Mesendoderm (in vitro differentiated cells): ENCODE measurements at regions not wholly inside any gene's neighbourhood (a gene's known extent, or its start where the extent isn't known, plus 50 kb on each side); places are given as distances from the start of the nearest gene placed in this dataset.
A peak's percentile ranks its signal among the peaks of the same experiment; 100 is the strongest.

ENCODE experiments used
- DNase-seq: peaks from one replicate; pipeline ENCODE4 v3.0.0; 2013
- H2AK5ac ChIP-seq: 2 replicates; pipeline ENCODE4 v1.6.1; 2013; ENCODE audit warnings: low read length, inconsistent platforms
- H2BK120ac ChIP-seq: 2 replicates; pipeline ENCODE4 v1.6.1; 2013; ENCODE audit warnings: low read depth, mild to moderate bottlenecking, low read length, moderate library complexity, mixed read lengths
- H2BK15ac ChIP-seq: replicated peaks from 2 replicates; pipeline ENCODE4 v1.6.1; 2013; ENCODE audit warnings: low read depth, mild to moderate bottlenecking, moderate library complexity
- H2BK5ac ChIP-seq: 2 replicates; pipeline ENCODE4 v1.6.1; 2013; ENCODE audit warnings: low read length, inconsistent platforms
- H3K18ac ChIP-seq: 2 replicates; pipeline ENCODE4 v1.6.1; 2013; ENCODE audit warnings: mild to moderate bottlenecking, low read length, mixed read lengths
- H3K23ac ChIP-seq: one replicate; pipeline ENCODE4 v1.6.1; 2013; ENCODE audit warnings: low read length
- H3K27ac ChIP-seq: 2 replicates; pipeline ENCODE4 v1.5.1; 2013; ENCODE audit warnings: low read depth, mild to moderate bottlenecking, inconsistent platforms, low read length, moderate library complexity
- H3K27me3 ChIP-seq: 2 replicates; pipeline ENCODE4 v1.6.1; 2013; ENCODE audit warnings: low read length, control low read depth, mild to moderate bottlenecking, inconsistent platforms; ENCODE audit not compliant: insufficient read depth, poor library complexity
- H3K36me3 ChIP-seq: 2 replicates; pipeline ENCODE4 v1.6.1; 2013; ENCODE audit warnings: low read length, inconsistent platforms; ENCODE audit not compliant: control insufficient read depth, insufficient read depth
- H3K4ac ChIP-seq: one replicate; pipeline ENCODE4 v1.6.1; 2013; ENCODE audit warnings: low read depth, mild to moderate bottlenecking, low read length, moderate library complexity
- H3K4me1 ChIP-seq: 2 replicates; pipeline ENCODE4 v1.6.1; 2013; ENCODE audit warnings: low read depth, low read length, inconsistent platforms; ENCODE audit not compliant: control insufficient read depth
- H3K4me2 ChIP-seq: 2 replicates; pipeline ENCODE4 v1.6.1; 2013; ENCODE audit warnings: low read length
- H3K4me3 ChIP-seq: 2 replicates; pipeline ENCODE4 v1.5.1; 2013; ENCODE audit warnings: mild to moderate bottlenecking, low read length
- H3K56ac ChIP-seq: one replicate; pipeline ENCODE4 v1.6.1; 2013; ENCODE audit warnings: low read length
- H3K79me1 ChIP-seq: 2 replicates; pipeline ENCODE4 v1.6.1; 2013; ENCODE audit warnings: low read length, inconsistent platforms
- H3K79me2 ChIP-seq: 2 replicates; pipeline ENCODE4 v1.6.1; 2013; ENCODE audit warnings: mild to moderate bottlenecking, low read length; ENCODE audit not compliant: control insufficient read depth, insufficient read depth
- H3K9ac ChIP-seq: 2 replicates; pipeline ENCODE4 v1.6.1; 2013; ENCODE audit warnings: low read length, inconsistent platforms
- H4K5ac ChIP-seq: one replicate; pipeline ENCODE4 v1.6.1; 2013; ENCODE audit warnings: low read length
- H4K8ac ChIP-seq: one replicate; pipeline ENCODE4 v1.6.1; 2013; ENCODE audit warnings: low read depth, mild to moderate bottlenecking, control low read depth, low read length, moderate library complexity
- whole genome bisulfite sequencing: extraction: QIAGEN DNeasy Blood & Tissue Kit; methylation state at CpG from one replicate; pipeline ENCODE4 v1.1.7; 2013; ENCODE audit warnings: low lambda C conversion rate, missing lambda C conversion rate; ENCODE audit not compliant: insufficient coverage; ENCODE audit errors: extremely low coverage; 5-methylcytosine and 5-hydroxymethylcytosine counted together

DNA sequence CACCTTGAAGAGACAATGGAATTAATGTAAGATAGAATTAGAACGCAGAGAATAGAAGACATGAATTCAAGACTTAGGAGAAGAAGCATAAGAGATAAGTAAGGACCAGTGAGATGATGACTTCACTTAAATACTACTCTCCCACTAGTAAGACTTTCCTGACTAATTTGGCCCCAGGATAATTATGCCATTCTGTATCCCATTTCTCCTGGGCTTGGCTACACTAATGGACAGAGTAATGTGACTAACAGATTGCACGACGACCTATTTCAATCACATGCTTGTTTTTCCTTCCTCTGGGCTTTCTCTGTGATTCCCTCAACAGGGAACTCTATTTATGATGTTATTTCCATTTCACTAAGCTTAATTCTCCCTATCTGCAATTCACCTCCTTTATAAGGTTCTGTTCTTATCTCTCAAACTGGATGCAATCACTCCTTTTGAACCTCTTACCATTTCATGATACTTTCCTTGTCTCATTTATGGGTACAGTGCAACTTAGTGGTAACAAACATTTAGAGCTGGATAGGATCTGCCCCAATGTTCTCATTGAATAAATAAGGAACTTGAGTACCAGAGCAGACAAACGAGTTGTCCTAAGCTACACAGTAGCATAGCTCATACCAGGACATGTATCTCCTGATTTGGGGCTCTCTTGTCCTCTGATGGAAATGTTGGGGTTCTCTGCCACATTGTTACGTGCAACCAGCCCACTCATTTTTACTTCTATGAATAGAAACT, 102.7 kb downstream of the BTG1 start:
- DNase-seq, result no peak
- no peaks in the 10 kb centered on the region for H3K79me1 ChIP-seq
- no peak overlapping the region for H3K18ac ChIP-seq
- H3K4me2 ChIP-seq, result no peak overlapping the region
- no peak overlapping the region for H3K9ac ChIP-seq
- no peak overlapping the region for H3K23ac ChIP-seq
- no peak overlapping the region for H2BK5ac ChIP-seq
- H2BK15ac ChIP-seq, result no peak overlapping the region
- no peak overlapping the region for H3K4ac ChIP-seq
- no peaks in the 10 kb centered on the region for H3K4me1 ChIP-seq
- no peaks in the 10 kb centered on the region for H3K79me2 ChIP-seq
- H2BK120ac ChIP-seq, result no peak overlapping the region
- no CpG with 5 or more reads among the region's 5 CpGs for WGBS
- no peaks in the 10 kb centered on the region for H3K27me3 ChIP-seq
- H4K8ac ChIP-seq, result no peak overlapping the region
- H2AK5ac ChIP-seq, result no peak overlapping the region
- no peak overlapping the region for H3K27ac ChIP-seq
- H3K4me3 ChIP-seq, result no peak overlapping the region
- no peak overlapping the region for H4K5ac ChIP-seq
- H3K56ac ChIP-seq, result no peak overlapping the region
- no peaks in the 10 kb centered on the region for H3K36me3 ChIP-seq

DNA sequence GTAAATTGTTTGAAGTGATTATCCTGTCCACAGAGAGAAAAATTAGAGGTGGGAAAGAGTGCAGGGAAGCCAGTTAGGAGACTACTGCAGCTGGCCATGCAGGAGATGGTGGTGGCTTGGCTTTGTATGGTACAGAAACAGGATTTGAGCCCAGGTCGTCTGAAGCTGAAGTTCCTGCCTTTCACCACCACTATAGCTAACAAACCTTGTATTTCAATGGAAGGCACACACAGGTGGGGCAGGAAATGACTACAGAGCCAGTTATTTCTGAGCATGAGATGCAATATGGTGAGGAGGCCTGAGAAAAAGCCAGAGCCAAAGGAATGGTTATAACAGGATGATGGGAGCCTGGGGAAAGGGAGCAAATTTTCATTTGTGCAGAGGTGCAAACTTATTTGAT, 103.9 kb downstream of the BTG1 start:
- no peak overlapping the region for H3K9ac ChIP-seq
- WGBS, result no CpG with 5 or more reads among the region's 1 CpG
- H2AK5ac ChIP-seq, result no peak overlapping the region
- no peak overlapping the region for H4K5ac ChIP-seq
- H2BK5ac ChIP-seq, result no peak overlapping the region
- H2BK120ac ChIP-seq, result no peak overlapping the region
- H3K36me3 ChIP-seq, result no peaks in the 10 kb centered on the region
- H3K4me1 ChIP-seq, result no peaks in the 10 kb centered on the region
- DNase-seq, result peak; percentile 34
- no peak overlapping the region for H4K8ac ChIP-seq
- no peak overlapping the region for H3K27ac ChIP-seq
- no peak overlapping the region for H3K56ac ChIP-seq
- H3K4me3 ChIP-seq, result no peak overlapping the region
- H3K79me2 ChIP-seq, result no peaks in the 10 kb centered on the region
- no peaks in the 10 kb centered on the region for H3K79me1 ChIP-seq
- H2BK15ac ChIP-seq, result no peak overlapping the region
- H3K4me2 ChIP-seq, result no peak overlapping the region
- H3K4ac ChIP-seq, result no peak overlapping the region
- H3K23ac ChIP-seq, result no peak overlapping the region
- no peak overlapping the region for H3K18ac ChIP-seq
- no peaks in the 10 kb centered on the region for H3K27me3 ChIP-seq

DNA sequence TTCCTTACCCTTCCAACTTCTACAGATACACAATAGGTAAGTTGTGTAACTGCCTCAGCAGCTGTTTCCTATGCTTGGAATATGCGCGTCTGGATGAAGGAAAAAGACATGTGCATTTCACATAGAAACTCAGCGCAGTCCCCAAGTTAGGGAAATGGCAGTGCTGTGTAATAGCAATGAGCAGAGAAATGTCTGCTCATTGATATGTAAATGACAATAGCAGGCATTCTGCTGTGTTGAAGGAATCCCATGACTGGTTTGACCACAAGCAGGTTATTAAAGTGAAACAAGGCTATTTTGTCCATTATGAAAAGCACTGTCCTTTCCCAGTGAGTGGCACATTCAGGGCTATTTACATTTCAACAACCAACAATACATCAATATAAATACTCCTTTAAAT, 106.6 kb downstream of the BTG1 start:
- no peak overlapping the region for H3K4ac ChIP-seq
- no peak overlapping the region for H2BK15ac ChIP-seq
- H3K79me2 ChIP-seq, result no peaks in the 10 kb centered on the region
- no peak overlapping the region for H3K56ac ChIP-seq
- DNase-seq, result no peak
- H2AK5ac ChIP-seq, result no peak overlapping the region
- H4K8ac ChIP-seq, result no peak overlapping the region
- no peak overlapping the region for H4K5ac ChIP-seq
- no peak overlapping the region for H3K9ac ChIP-seq
- no CpG with 5 or more reads among the region's 3 CpGs for WGBS
- no peaks in the 10 kb centered on the region for H3K36me3 ChIP-seq
- no peak overlapping the region for H3K4me3 ChIP-seq
- H2BK120ac ChIP-seq, result no peak overlapping the region
- no peak overlapping the region for H3K18ac ChIP-seq
- no peak overlapping the region for H3K23ac ChIP-seq
- H3K27ac ChIP-seq, result no peak overlapping the region
- H2BK5ac ChIP-seq, result no peak overlapping the region
- no peaks in the 10 kb centered on the region for H3K79me1 ChIP-seq
- H3K4me2 ChIP-seq, result no peak overlapping the region
- no peaks in the 10 kb centered on the region for H3K27me3 ChIP-seq
- H3K4me1 ChIP-seq, result no peaks in the 10 kb centered on the region

DNA sequence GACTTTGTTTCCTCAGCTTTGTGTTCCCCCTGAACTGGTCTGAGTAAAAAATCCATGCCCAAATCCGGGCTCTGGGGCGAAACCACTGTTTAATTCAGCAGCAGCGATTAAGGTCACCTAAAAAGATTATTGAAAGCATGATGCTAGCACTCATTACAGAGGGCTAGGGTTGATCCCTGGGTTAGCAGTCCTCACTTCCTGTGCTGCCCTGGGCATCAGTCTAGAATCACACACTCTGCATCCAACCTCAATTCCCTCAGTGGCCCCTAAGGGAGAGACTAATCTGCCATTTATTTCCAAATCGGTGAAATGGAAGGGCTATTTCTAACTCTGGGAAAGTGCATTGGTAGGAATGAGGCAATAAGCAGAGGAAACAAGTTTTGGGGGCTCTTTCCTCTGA, 107.2 kb downstream of the BTG1 start:
- no peak overlapping the region for H2BK120ac ChIP-seq
- H3K9ac ChIP-seq, result no peak overlapping the region
- H3K4me3 ChIP-seq, result no peak overlapping the region
- no peaks in the 10 kb centered on the region for H3K79me2 ChIP-seq
- no peak overlapping the region for H2AK5ac ChIP-seq
- H4K5ac ChIP-seq, result peak overlapping the region; percentile 64
- H3K56ac ChIP-seq, result no peak overlapping the region
- no peak overlapping the region for H3K18ac ChIP-seq
- H3K79me1 ChIP-seq, result no peaks in the 10 kb centered on the region
- H2BK15ac ChIP-seq, result no peak overlapping the region
- H3K4me2 ChIP-seq, result no peak overlapping the region
- no peak overlapping the region for H2BK5ac ChIP-seq
- DNase-seq, result no peak
- H3K36me3 ChIP-seq, result no peaks in the 10 kb centered on the region
- H3K4me1 ChIP-seq, result no peaks in the 10 kb centered on the region
- no peak overlapping the region for H3K27ac ChIP-seq
- H3K23ac ChIP-seq, result no peak overlapping the region
- H3K4ac ChIP-seq, result no peak overlapping the region
- WGBS, result no CpG with 5 or more reads among the region's 4 CpGs
- no peak overlapping the region for H4K8ac ChIP-seq
- H3K27me3 ChIP-seq, result no peaks in the 10 kb centered on the region

DNA sequence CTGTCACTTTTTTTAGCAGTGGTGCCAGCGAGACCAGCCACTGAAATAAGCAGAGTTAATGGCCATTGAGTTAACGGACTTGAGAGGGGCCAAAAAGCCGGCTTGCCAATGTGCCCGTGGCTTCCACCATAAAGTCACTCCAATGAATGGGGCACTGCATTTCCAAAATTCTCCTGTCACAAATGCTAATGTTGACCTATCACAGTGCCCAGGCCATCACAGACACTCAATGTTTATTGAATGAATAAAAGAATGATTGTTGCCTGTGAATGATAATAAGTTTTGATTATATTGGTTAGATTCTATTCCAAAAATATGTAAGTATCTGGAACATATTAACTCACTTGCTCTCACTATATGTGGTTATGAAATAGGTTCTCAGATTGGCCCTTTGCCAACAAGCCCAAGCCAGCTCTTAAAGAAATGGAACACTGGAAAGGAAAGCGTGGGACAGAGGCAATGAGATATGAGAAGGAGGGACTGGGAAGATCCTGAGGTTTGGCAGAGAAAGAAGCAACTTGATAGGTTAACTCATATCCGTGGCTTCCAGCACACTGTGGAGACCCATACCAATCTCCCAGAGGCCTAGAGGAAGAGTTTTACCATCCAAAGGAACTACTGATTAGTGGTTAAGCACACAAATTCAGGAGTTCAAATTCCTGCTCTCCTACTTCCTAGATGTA, 108.7 kb downstream of the BTG1 start:
- H4K5ac ChIP-seq, result no peak overlapping the region
- no peak overlapping the region for H2BK120ac ChIP-seq
- H3K79me1 ChIP-seq, result no peaks in the 10 kb centered on the region
- H2BK15ac ChIP-seq, result no peak overlapping the region
- no peak overlapping the region for H2AK5ac ChIP-seq
- no peaks in the 10 kb centered on the region for H3K79me2 ChIP-seq
- no peak overlapping the region for H3K27ac ChIP-seq
- no peak overlapping the region for H3K9ac ChIP-seq
- H3K36me3 ChIP-seq, result no peaks in the 10 kb centered on the region
- no peak overlapping the region for H3K23ac ChIP-seq
- H2BK5ac ChIP-seq, result no peak overlapping the region
- H3K27me3 ChIP-seq, result no peaks in the 10 kb centered on the region
- no peak overlapping the region for H3K4ac ChIP-seq
- H3K18ac ChIP-seq, result no peak overlapping the region
- H3K4me3 ChIP-seq, result no peak overlapping the region
- no peak overlapping the region for H4K8ac ChIP-seq
- no peaks in the 10 kb centered on the region for H3K4me1 ChIP-seq
- no CpG with 5 or more reads among the region's 6 CpGs for WGBS
- DNase-seq, result no peak
- H3K56ac ChIP-seq, result no peak overlapping the region
- no peak overlapping the region for H3K4me2 ChIP-seq
